K562 (cell line): ENCODE measurements at regions not wholly inside any gene's neighbourhood (a gene's known extent, or its start where the extent isn't known, plus 50 kb on each side); places are given as distances from the start of the nearest gene placed in this dataset.
A peak's percentile ranks its signal among the peaks of the same experiment; 100 is the strongest.

ENCODE experiments used
- E2F6 ChIP-seq, 2 experiments: IDR thresholded peaks; 2 replicates each; pipeline ENCODE4 v1.6.1; 2011; ENCODE audit warnings: borderline replicate concordance in 1 of 2, control low read depth in 1 of 2, low read depth in 1 of 2, low read length in 1 of 2, mild to moderate bottlenecking in 1 of 2, mixed read lengths in 1 of 2, moderate library complexity in 1 of 2; ENCODE audit not compliant: insufficient read depth in 1 of 2, insufficient read length in 1 of 2, poor library complexity in 1 of 2, severe bottlenecking in 1 of 2; ENCODE audit errors: extremely low read depth in 1 of 2
- EGR1 ChIP-seq: fragments of 450-650 bp; conservative IDR thresholded peaks from 2 replicates; pipeline ENCODE4 v1.6.1; 2017; ENCODE audit warnings: mild to moderate bottlenecking
- EP400 ChIP-seq: fragments of 450-650 bp; IDR thresholded peaks from 2 replicates; pipeline ENCODE4 v1.6.1; 2017; ENCODE audit warnings: antibody characterized with exemption, mild to moderate bottlenecking, moderate library complexity
- L3MBTL2 ChIP-seq: fragments of 450-650 bp; IDR thresholded peaks from 2 replicates; pipeline ENCODE4 v1.6.1; 2016; ENCODE audit warnings: mild to moderate bottlenecking, moderate library complexity
- MGA ChIP-seq: fragments of 450-650 bp; IDR thresholded peaks from 2 replicates; pipeline ENCODE4 v1.6.1; 2016; ENCODE audit warnings: mild to moderate bottlenecking, moderate library complexity
- NFRKB ChIP-seq: fragments of 450-650 bp; IDR thresholded peaks from 2 replicates; pipeline ENCODE4 v1.6.1; 2016; ENCODE audit warnings: low read depth
- NRF1 ChIP-seq, 2 experiments: fragments of 450-650 bp; IDR thresholded peaks in 1 of 2; conservative IDR thresholded peaks in 1 of 2; 2 replicates each; pipeline ENCODE4 v1.6.1; 2014; ENCODE audit warnings: mild to moderate bottlenecking in 2 of 2
- RAD51 ChIP-seq: fragments of 450-650 bp; IDR thresholded peaks from 2 replicates; pipeline ENCODE4 v1.7.1; 2016; ENCODE audit warnings: low read depth, mild to moderate bottlenecking, borderline replicate concordance
- SRSF9 ChIP-seq: fragments of 200-400 bp; formaldehyde crosslinking; IDR thresholded peaks from 2 replicates; pipeline ENCODE4 v1.6.1; 2017; ENCODE audit warnings: low read depth, low read length, borderline replicate concordance
- TFE3 ChIP-seq: fragments of 450-650 bp; formaldehyde crosslinking; IDR thresholded peaks from 2 replicates; pipeline ENCODE4 v1.4.0; 2020; ENCODE audit warnings: mild to moderate bottlenecking, mixed read lengths
- TRIM24 ChIP-seq, 2 experiments: fragments of 450-650 bp; IDR thresholded peaks; 2 replicates each; pipeline ENCODE4 v1.6.1; 2016
- USF1 ChIP-seq: sonication (generic); formaldehyde crosslinking; IDR thresholded peaks from 2 replicates; pipeline ENCODE4 v1.9.0; 2022; ENCODE audit warnings: mild to moderate bottlenecking, missing genetic modification reagents
- ZNF311 ChIP-seq: fragments of 250-450 bp; sonication (Bioruptor Pico); IDR thresholded peaks from 2 replicates; pipeline ENCODE4 v1.4.0; 2020; ENCODE audit warnings: mild to moderate bottlenecking, moderate library complexity
- ZNF354B ChIP-seq: fragments of 250-450 bp; sonication (Bioruptor Pico); IDR thresholded peaks from 2 replicates; pipeline ENCODE4 v1.4.0; 2020

GRCh38 chr4:182065255-182065654 lies 177.9 kb upstream of the TENM3 start (continued):
- TF ChIP-seq TRIM24 (IDR thresholded peaks at IDR 0.05) (no peak), NRF1 (conservative IDR thresholded peaks at IDR 0.05 in 1 of 2, IDR thresholded peaks at IDR 0.05 in 1 of 2) (0 out of 4 replicates have a peak, but pooled peaks of 1 of the 2 experiments have one; percentile 18), EGR1 (peak; percentile 23; the same call in 1 of the 2 replicates), SRSF9 (no peak), USF1 (peak; percentile 73), EP400 (no peak), RAD51 (peak; percentile 62; the same call in 1 of the 2 replicates), ZNF311 (CRISPR knock-in tag) (no peak), MGA (peak; percentile 91), NFRKB (no peak), ZNF354B (CRISPR knock-in tag) (no peak), L3MBTL2 (peak; percentile 91), E2F6 (IDR thresholded peaks at IDR 0.05; ENCODE audit: borderline replicate concordance in 1 of 2, extremely low read depth in 1 of 2, insufficient read depth in 1 of 2, insufficient read length in 1 of 2, low read depth in 1 of 2, low read length in 1 of 2, poor library complexity in 1 of 2, severe bottlenecking in 1 of 2) (peak in 1 of 2 experiments; percentile 61), TFE3 (CRISPR knock-in tag) (peak; percentile 6; the same call in 1 of the 2 replicates)
